GM21367 (cell line): ENCODE measurements at regions not wholly inside any gene's neighbourhood (a gene's known extent, or its start where the extent isn't known, plus 50 kb on each side); places are given as distances from the start of the nearest gene placed in this dataset.
"Not testable (repeated sequence)": the region's sequence is repeated elsewhere in the genome, so short reads cannot be mapped to it uniquely, and the experiment has no call there.

Experiments
- ATAC-seq: cut with Tn5 transposase; IDR thresholded peaks from one replicate; pipeline ENCODE4 v1.9.1; 2021; ENCODE audit not compliant: unreplicated experiment

GRCh38 chr13:59269476-59269875 lies 894.3 kb downstream of the DIAPH3 start:
- ATAC-seq = no peak

- no peak for ATAC-seq
These were observed 893.4 kb downstream of the DIAPH3 start for GRCh38 chr13:59270327-59270726.

GRCh38 chr13:59274958-59275727 lies 888.6 kb downstream of the DIAPH3 start:
- ATAC-seq = peak; percentile 60

- ATAC-seq = no peak
These were observed 887.3 kb downstream of the DIAPH3 start for GRCh38 chr13:59276436-59276835.

GRCh38 chr13:59277106-59277505 lies 886.6 kb downstream of the DIAPH3 start:
- ATAC-seq = no peak

- ATAC-seq = no peak
These were observed 884.7 kb downstream of the DIAPH3 start for GRCh38 chr13:59279028-59279427.

GRCh38 chr13:59279576-59279975 lies 884.2 kb downstream of the DIAPH3 start:
- no peak for ATAC-seq

- no peak for ATAC-seq
These were observed 883.4 kb downstream of the DIAPH3 start for GRCh38 chr13:59280297-59280696.

GRCh38 chr13:59281453-59281852 lies 882.3 kb downstream of the DIAPH3 start:
- ATAC-seq = no peak

- not testable (repeated sequence) for ATAC-seq
These were observed 871.5 kb downstream of the DIAPH3 start for GRCh38 chr13:59292240-59292639.

- no peak for ATAC-seq
These were observed 864.1 kb downstream of the DIAPH3 start for GRCh38 chr13:59299584-59299983.

GRCh38 chr13:59300355-59301173 lies 863.2 kb downstream of the DIAPH3 start:
- ATAC-seq = no peak

- ATAC-seq = no peak
These were observed 862.6 kb downstream of the DIAPH3 start for GRCh38 chr13:59301174-59301567.

GRCh38 chr13:59303433-59303832 lies 860.3 kb downstream of the DIAPH3 start:
- ATAC-seq = no peak

GRCh38 chr13:59304596-59304995 lies 859.1 kb downstream of the DIAPH3 start:
- ATAC-seq = no peak

GRCh38 chr13:59305896-59306295 lies 857.8 kb downstream of the DIAPH3 start:
- no peak for ATAC-seq

- no peak for ATAC-seq
These were observed 851.0 kb downstream of the DIAPH3 start for GRCh38 chr13:59312776-59313175.

GRCh38 chr13:59318320-59318930 lies 845.3 kb downstream of the DIAPH3 start:
- ATAC-seq = peak; percentile 75

GRCh38 chr13:59319276-59319675 lies 844.5 kb downstream of the DIAPH3 start:
- no peak for ATAC-seq

GRCh38 chr13:59320021-59320420 lies 843.7 kb downstream of the DIAPH3 start:
- no peak for ATAC-seq

- ATAC-seq = not testable (repeated sequence)
These were observed 839.3 kb downstream of the DIAPH3 start for GRCh38 chr13:59324401-59324800.

GRCh38 chr13:59326717-59327116 lies 837.0 kb downstream of the DIAPH3 start:
- no peak for ATAC-seq
